HAP-1 (cell line): ENCODE measurements at regions not wholly inside any gene's neighbourhood (a gene's known extent, or its start where the extent isn't known, plus 50 kb on each side); places are given as distances from the start of the nearest gene placed in this dataset.
"Not testable (repeated sequence)": the region's sequence is repeated elsewhere in the genome, so short reads cannot be mapped to it uniquely, and the experiment has no call there.

Experiments used
- DNase-seq, 2 experiments: peaks; one replicate each; pipeline ENCODE4 v3.0.0-alpha.2; 2016 to 2020; ENCODE audit warnings: low spot score in 2 of 2
- H3K27me3 ChIP-seq: fragments of 250-450 bp; sonication (Bioruptor Pico); 2 replicates; pipeline ENCODE4 v1.5.1; 2020; ENCODE audit warnings: low read depth, mild to moderate bottlenecking, moderate library complexity
- H3K36me3 ChIP-seq: fragments of 250-450 bp; sonication (Bioruptor Pico); replicated peaks from 2 replicates; pipeline ENCODE4 v1.5.1; 2020; ENCODE audit warnings: mild to moderate bottlenecking
- H3K4me1 ChIP-seq: fragments of 250-450 bp; sonication (Bioruptor Pico); 2 replicates; pipeline ENCODE4 v1.5.1; 2020; ENCODE audit warnings: mild to moderate bottlenecking
- H3K4me3 ChIP-seq: fragments of 250-450 bp; sonication (Bioruptor Pico); 2 replicates; pipeline ENCODE4 v1.5.1; 2020; ENCODE audit warnings: mild to moderate bottlenecking, moderate library complexity
- H3K9me3 ChIP-seq: fragments of 250-450 bp; sonication (Bioruptor Pico); 2 replicates; pipeline ENCODE4 v1.5.1; 2020; ENCODE audit warnings: mild to moderate bottlenecking, moderate library complexity
- in situ Hi-C: fragments of 300-500 bp; cut with MboI; formaldehyde crosslinking; loops from 3 replicates; pipeline ENCODE4 v1.14.3; 2020; ENCODE audit warnings: low sequenced_read_pairs, inconsistent platforms, mixed read lengths

GRCh38 chr2:78202986-78203670, 681.0 kb upstream of the LRRTM4 start:
- no peak overlapping the region for H3K4me3 ChIP-seq
- no peaks in the 10 kb centered on the region for H3K36me3 ChIP-seq
- H3K27me3 ChIP-seq, result no peaks in the 10 kb centered on the region
- no peaks in the 10 kb centered on the region for H3K9me3 ChIP-seq
- in situ Hi-C loops, result no loop called here
- no peaks in the 10 kb centered on the region for H3K4me1 ChIP-seq
- DNase-seq, result no peak

GRCh38 chr2:78218066-78218465, 695.9 kb upstream of the LRRTM4 start:
- Histone ChIP-seq H3K4me3 (no peak overlapping the region), H3K9me3 (no peaks in the 10 kb centered on the region), H3K4me1 (peaks cover 2% of the 10 kb centered on the region; the same call in 1 of the 2 replicates), H3K27me3 (no peaks in the 10 kb centered on the region), H3K36me3 (no peaks in the 10 kb centered on the region)
- DNase-seq, result no peak
- in situ Hi-C loops, result no loop called here

GRCh38 chr2:78237704-78238103, 715.5 kb upstream of the LRRTM4 start:
- H3K27me3 ChIP-seq, result no peaks in the 10 kb centered on the region
- H3K9me3 ChIP-seq, result no peaks in the 10 kb centered on the region
- no peak for DNase-seq
- in situ Hi-C loops, result no loop called here
- H3K4me3 ChIP-seq, result no peak overlapping the region
- H3K36me3 ChIP-seq, result no peaks in the 10 kb centered on the region
- no peaks in the 10 kb centered on the region for H3K4me1 ChIP-seq

- DNase-seq, result peak in 1 of 2 experiments; percentile 12
- Histone ChIP-seq H3K4me3 (no peak overlapping the region), H3K4me1 (no peaks in the 10 kb centered on the region), H3K9me3 (no peaks in the 10 kb centered on the region), H3K36me3 (no peaks in the 10 kb centered on the region), H3K27me3 (no peaks in the 10 kb centered on the region)
- in situ Hi-C loops, result no loop called here
Observed at GRCh38 chr2:78245394-78246135, 723.4 kb upstream of the LRRTM4 start.

- Histone ChIP-seq H3K9me3 (no peaks in the 10 kb centered on the region), H3K36me3 (no peaks in the 10 kb centered on the region), H3K4me1 (no peaks in the 10 kb centered on the region), H3K4me3 (no peak overlapping the region), H3K27me3 (no peaks in the 10 kb centered on the region)
- in situ Hi-C loops, result no loop called here
- no peak for DNase-seq
Observed at GRCh38 chr2:78251708-78252107, 729.5 kb upstream of the LRRTM4 start.

GRCh38 chr2:78260861-78261260, 738.7 kb upstream of the LRRTM4 start:
- Histone ChIP-seq H3K27me3 (no peaks in the 10 kb centered on the region), H3K9me3 (no peaks in the 10 kb centered on the region), H3K4me1 (no peaks in the 10 kb centered on the region), H3K4me3 (no peak overlapping the region), H3K36me3 (no peaks in the 10 kb centered on the region)
- no peak for DNase-seq
- in situ Hi-C loops, result no loop called here

- in situ Hi-C loops, result no loop called here
- H3K27me3 ChIP-seq, result no peaks in the 10 kb centered on the region
- no peaks in the 10 kb centered on the region for H3K9me3 ChIP-seq
- H3K4me1 ChIP-seq, result no peaks in the 10 kb centered on the region
- DNase-seq, result no peak
- H3K4me3 ChIP-seq, result no peak overlapping the region
- no peaks in the 10 kb centered on the region for H3K36me3 ChIP-seq
Observed at GRCh38 chr2:78261454-78261853, 739.3 kb upstream of the LRRTM4 start.

- H3K27me3 ChIP-seq, in situ Hi-C loops, H3K4me3 ChIP-seq, DNase-seq, H3K4me1 ChIP-seq, H3K36me3 ChIP-seq, H3K9me3 ChIP-seq: not testable (repeated sequence)
Observed at GRCh38 chr2:78262089-78262488, 739.9 kb upstream of the LRRTM4 start.

- Histone ChIP-seq H3K9me3 (no peaks in the 10 kb centered on the region), H3K4me1 (no peaks in the 10 kb centered on the region), H3K27me3 (no peaks in the 10 kb centered on the region), H3K36me3 (no peaks in the 10 kb centered on the region), H3K4me3 (no peak overlapping the region)
- no peak for DNase-seq
- in situ Hi-C loops, result no loop called here
Observed at GRCh38 chr2:78262713-78263375, 740.7 kb upstream of the LRRTM4 start.

- Histone ChIP-seq H3K9me3 (no peaks in the 10 kb centered on the region), H3K27me3 (no peaks in the 10 kb centered on the region), H3K4me1 (no peaks in the 10 kb centered on the region), H3K36me3 (no peaks in the 10 kb centered on the region), H3K4me3 (no peak overlapping the region)
- in situ Hi-C loops, result no loop called here
- DNase-seq, result no peak
Observed at GRCh38 chr2:78263571-78263970, 741.4 kb upstream of the LRRTM4 start.

GRCh38 chr2:78264130-78264529, 742.0 kb upstream of the LRRTM4 start:
- no peaks in the 10 kb centered on the region for H3K9me3 ChIP-seq
- no peaks in the 10 kb centered on the region for H3K36me3 ChIP-seq
- H3K27me3 ChIP-seq, result no peaks in the 10 kb centered on the region
- in situ Hi-C loops, result no loop called here
- no peak for DNase-seq
- no peak overlapping the region for H3K4me3 ChIP-seq
- no peaks in the 10 kb centered on the region for H3K4me1 ChIP-seq

GRCh38 chr2:78281164-78281563, 744.3 kb upstream of the REG3G start:
- no peak for DNase-seq
- Histone ChIP-seq H3K9me3 (no peaks in the 10 kb centered on the region), H3K4me1 (no peaks in the 10 kb centered on the region), H3K27me3 (no peaks in the 10 kb centered on the region), H3K4me3 (no peak overlapping the region), H3K36me3 (no peaks in the 10 kb centered on the region)
- in situ Hi-C loops, result no loop called here

GRCh38 chr2:78290581-78291214, 734.8 kb upstream of the REG3G start:
- no peak for DNase-seq
- no peaks in the 10 kb centered on the region for H3K9me3 ChIP-seq
- H3K4me3 ChIP-seq, result no peak overlapping the region
- no peaks in the 10 kb centered on the region for H3K36me3 ChIP-seq
- H3K4me1 ChIP-seq, result peaks cover 9% of the 10 kb centered on the region
- in situ Hi-C loops, result no loop called here
- no peaks in the 10 kb centered on the region for H3K27me3 ChIP-seq

GRCh38 chr2:78293768-78294167, 731.7 kb upstream of the REG3G start:
- in situ Hi-C loops, result no loop called here
- H3K4me3 ChIP-seq, result no peak overlapping the region

More at GRCh38 chr2:78293768-78294167, 731.7 kb upstream of the REG3G start:
- Histone ChIP-seq H3K27me3 (no peaks in the 10 kb centered on the region), H3K4me1 (peaks cover 16% of the 10 kb centered on the region), H3K9me3 (no peaks in the 10 kb centered on the region), H3K36me3 (no peaks in the 10 kb centered on the region)
- no peak for DNase-seq
